ENCODE measurements at regions not wholly inside any gene's neighbourhood (a gene's known extent, or its start where the extent isn't known, plus 50 kb on each side); places are given as distances from the start of the nearest gene placed in this dataset.

- FAIRE-seq (no peak), DNase-seq (ENCODE audit: low read depth, low spot score) (no peak), ATAC-seq (no peak)
- H3K36me3 ChIP-seq (ENCODE audit: control insufficient read depth in 2 of 2, insufficient read depth in 2 of 2, low read length in 1 of 2), result no peaks in the 10 kb centered on the region
- TF ChIP-seq TARDBP (IDR thresholded peaks at IDR 0.05; ENCODE audit: borderline replicate concordance), result no peak
- TF ChIP-seq E4F1 (IDR thresholded peaks at IDR 0.05; ENCODE audit: borderline replicate concordance, partially characterized antibody), result no peak
- no peak for TF ChIP-seq ZZZ3 (IDR thresholded peaks at IDR 0.05; ENCODE audit: control insufficient read depth, insufficient read length, low read depth)
- H3K4me3 ChIP-seq, result no peak overlapping the region
- no peaks in the 10 kb centered on the region for H3K79me2 ChIP-seq (ENCODE audit: control insufficient read depth, insufficient read depth, low read length)
- H3K4me1 ChIP-seq (ENCODE audit: control insufficient read depth, insufficient read depth, low read length), result no peaks in the 10 kb centered on the region
- no peak overlapping the region for H3K9ac ChIP-seq (ENCODE audit: control insufficient read depth, insufficient read depth, low read length)
- H2AFZ ChIP-seq (ENCODE audit: control insufficient read depth, low read depth, low read length), result no peak overlapping the region
- H3K9me3 ChIP-seq (replicated peaks; ENCODE audit: control insufficient read depth, insufficient read depth, low read length), result no peaks in the 10 kb centered on the region
- no peak overlapping the region for H3K27ac ChIP-seq (ENCODE audit: control insufficient read depth, insufficient read depth)
- intact Hi-C loops (cut with micrococcal nuclease; ENCODE audit: unreplicated experiment) (no loop called here), in situ Hi-C loops (cut with MboI) (no loop called here)
- RAD21 ChIA-PET (ENCODE audit: unreplicated experiment), result interaction anchor here (0.7 kb wide), 1 partner anchor 151 kb away, joined by 5 read pairs; no protein-coding TSS in a partner anchor
- CTCF ChIA-PET, result no interaction called here
- BruUV-seq (replicated peaks), result no TSS peak
- no peaks in the 10 kb centered on the region for H3K27me3 ChIP-seq (replicated peaks in 1 of 2; ENCODE audit: control insufficient read depth in 2 of 2, insufficient read depth in 2 of 2, low read length in 1 of 2)
- POLR2A ChIA-PET, result interaction anchor here (0.7 kb wide), 1 partner anchor 22 kb away, joined by 3 read pairs; no protein-coding TSS in a partner anchor
- 36% methylated on average over 1 of the region's 1 CpG for WGBS (ENCODE audit: insufficient coverage, insufficient replicate concordance, low lambda C conversion rate, missing lambda C conversion rate)
- H3K4me2 ChIP-seq (ENCODE audit: control insufficient read depth, insufficient read depth), result no peak overlapping the region
- SMC1A ChIA-PET (ENCODE audit: uncharacterized antibody, unreplicated experiment), result no interaction called here
- H4K20me1 ChIP-seq (ENCODE audit: control insufficient read depth, insufficient read depth), result no peaks in the 10 kb centered on the region
Observed at GRCh38 chr6:3561725-3562124, 104.9 kb upstream of the SLC22A23 start.

DNA sequence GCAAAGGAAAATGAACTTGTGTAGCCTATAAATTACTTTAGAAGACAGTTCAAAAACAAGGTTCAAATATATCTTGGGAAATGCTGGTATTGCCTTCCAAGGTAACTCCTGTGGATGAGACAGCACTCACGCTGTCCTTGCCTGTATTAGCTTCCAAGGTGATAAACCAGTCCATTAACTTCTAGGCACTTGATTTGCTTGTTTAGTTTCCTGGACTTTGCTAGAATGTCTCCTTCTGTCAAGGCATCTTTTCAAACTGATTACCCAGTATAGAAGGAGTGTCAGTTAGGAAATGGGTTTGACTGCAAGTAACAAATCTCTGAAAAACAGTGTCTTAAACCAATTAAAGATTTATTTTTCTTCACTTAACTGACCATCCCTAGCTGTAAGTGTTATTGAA lies 103.4 kb upstream of the SLC22A23 start:
- peak; percentile 57 for FAIRE-seq
- no peak overlapping the region for H3K4me2 ChIP-seq (ENCODE audit: control insufficient read depth, insufficient read depth)
- CTCF ChIA-PET, result interaction anchor here (0.7 kb wide), 1 partner anchor 9 kb away, joined by 3 read pairs; no protein-coding TSS in a partner anchor
- no peaks in the 10 kb centered on the region for H3K9me3 ChIP-seq (replicated peaks; ENCODE audit: control insufficient read depth, insufficient read depth, low read length)
- no peaks in the 10 kb centered on the region for H4K20me1 ChIP-seq (ENCODE audit: control insufficient read depth, insufficient read depth)
- SMC1A ChIA-PET (ENCODE audit: uncharacterized antibody, unreplicated experiment), result no interaction called here
- RAD21 ChIA-PET (ENCODE audit: unreplicated experiment), result no interaction called here
- no peaks in the 10 kb centered on the region for H3K36me3 ChIP-seq (ENCODE audit: control insufficient read depth in 2 of 2, insufficient read depth in 2 of 2, low read length in 1 of 2)
- H3K9ac ChIP-seq (ENCODE audit: control insufficient read depth, insufficient read depth, low read length), result no peak overlapping the region
- POLR2A ChIA-PET, result no interaction called here
- H3K79me2 ChIP-seq (ENCODE audit: control insufficient read depth, insufficient read depth, low read length), result no peaks in the 10 kb centered on the region
- 0% methylated on average over 1 of the region's 1 CpG for WGBS (ENCODE audit: insufficient coverage, insufficient replicate concordance, low lambda C conversion rate, missing lambda C conversion rate)
- H3K4me1 ChIP-seq (ENCODE audit: control insufficient read depth, insufficient read depth, low read length), result no peaks in the 10 kb centered on the region
- no peaks in the 10 kb centered on the region for H3K27me3 ChIP-seq (replicated peaks in 1 of 2; ENCODE audit: control insufficient read depth in 2 of 2, insufficient read depth in 2 of 2, low read length in 1 of 2)
- intact Hi-C loops (cut with micrococcal nuclease; ENCODE audit: unreplicated experiment) (no loop called here), in situ Hi-C loops (cut with MboI) (no loop called here)
- ATAC-seq, result no peak
- H2AFZ ChIP-seq (ENCODE audit: control insufficient read depth, low read depth, low read length), result no peak overlapping the region
- H3K4me3 ChIP-seq, result no peak overlapping the region
- no TSS peak for BruUV-seq (replicated peaks)
- no peak overlapping the region for H3K27ac ChIP-seq (ENCODE audit: control insufficient read depth, insufficient read depth)
- DNase-seq (ENCODE audit: low read depth, low spot score), result no peak
- TF ChIP-seq MLLT1 (IDR thresholded peaks at IDR 0.05) (no peak), RB1 (IDR thresholded peaks at IDR 0.05; ENCODE audit: borderline replicate concordance) (no peak), SUPT20H (IDR thresholded peaks at IDR 0.05; ENCODE audit: borderline replicate concordance, control insufficient read depth, low read depth, low read length) (no peak), SREBF2 (IDR thresholded peaks at IDR 0.05; ENCODE audit: low read length) (no peak), KAT2A (conservative IDR thresholded peaks at IDR 0.05; ENCODE audit: control insufficient read depth, low read depth, low read length) (no peak), ZBTB40 (IDR thresholded peaks at IDR 0.05; ENCODE audit: borderline replicate concordance) (no peak), CHD4 (IDR thresholded peaks at IDR 0.05) (no peak), YBX1 (IDR thresholded peaks at IDR 0.05) (no peak)

Measured in GM12878 (cell line).